ENCODE measurements at regions not wholly inside any gene's neighbourhood (a gene's known extent, or its start where the extent isn't known, plus 50 kb on each side); places are given as distances from the start of the nearest gene placed in this dataset.
"Not testable (repeated sequence)": the region's sequence is repeated elsewhere in the genome, so short reads cannot be mapped to it uniquely, and the experiment has no call there.

DNA sequence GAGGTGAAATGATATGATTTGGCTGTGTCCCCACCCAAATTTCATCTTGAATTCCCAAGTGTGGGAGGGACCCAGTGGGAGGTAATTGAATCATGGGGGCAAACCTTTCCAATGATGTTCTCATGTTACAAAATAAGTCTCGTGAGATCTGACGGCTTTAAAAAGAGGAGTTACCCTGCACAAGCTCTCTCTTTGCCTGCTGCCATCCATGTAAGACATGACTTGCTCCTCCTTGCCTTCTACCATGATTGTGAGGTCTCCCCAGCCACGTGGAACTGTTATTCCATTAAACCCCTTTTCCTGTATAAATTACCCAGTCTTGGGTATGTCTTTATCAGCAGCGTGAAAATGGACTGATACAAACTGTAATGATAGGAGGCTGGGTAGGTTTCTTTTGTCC is 145.1 kb downstream of the AKR1D1 start:
- intact Hi-C loops (cut with micrococcal nuclease); H3K4me2 ChIP-seq (ENCODE audit: low read length); H4K20me1 ChIP-seq (ENCODE audit: insufficient read depth); H3K4me3 ChIP-seq (replicated peaks in 1 of 2; ENCODE audit: low read depth in 1 of 2, low read length in 2 of 2); H3K4me1 ChIP-seq (ENCODE audit: control insufficient read depth in 1 of 2, insufficient read depth in 2 of 2, low read length in 2 of 2); H3K9ac ChIP-seq (ENCODE audit: low read length); H3K9me3 ChIP-seq (ENCODE audit: control insufficient read depth in 1 of 2, insufficient read depth in 1 of 2, low read depth in 1 of 2, low read length in 2 of 2); RAD21 ChIA-PET (ENCODE audit: low non-redundant PET in 1 of 2, low total read pairs in 2 of 2, uncharacterized antibody in 2 of 2, unreplicated experiment in 2 of 2); H3K9me2 ChIP-seq (ENCODE audit: insufficient read depth); H3K36me3 ChIP-seq (ENCODE audit: control insufficient read depth in 1 of 2, insufficient read depth in 2 of 2, low read length in 2 of 2); H3K27me3 ChIP-seq (ENCODE audit: insufficient read depth, low read length); CTCF ChIA-PET; H3K27ac ChIP-seq (ENCODE audit: low read depth, low read length); H3K79me2 ChIP-seq (ENCODE audit: insufficient read depth, low read length); H2AFZ ChIP-seq (ENCODE audit: low read depth, low read length, poor library complexity, severe bottlenecking); ATAC-seq; POLR2A ChIA-PET; DNase-seq (ENCODE audit: low read depth, low spot score); BruUV-seq (replicated peaks): not testable (repeated sequence)

DNA sequence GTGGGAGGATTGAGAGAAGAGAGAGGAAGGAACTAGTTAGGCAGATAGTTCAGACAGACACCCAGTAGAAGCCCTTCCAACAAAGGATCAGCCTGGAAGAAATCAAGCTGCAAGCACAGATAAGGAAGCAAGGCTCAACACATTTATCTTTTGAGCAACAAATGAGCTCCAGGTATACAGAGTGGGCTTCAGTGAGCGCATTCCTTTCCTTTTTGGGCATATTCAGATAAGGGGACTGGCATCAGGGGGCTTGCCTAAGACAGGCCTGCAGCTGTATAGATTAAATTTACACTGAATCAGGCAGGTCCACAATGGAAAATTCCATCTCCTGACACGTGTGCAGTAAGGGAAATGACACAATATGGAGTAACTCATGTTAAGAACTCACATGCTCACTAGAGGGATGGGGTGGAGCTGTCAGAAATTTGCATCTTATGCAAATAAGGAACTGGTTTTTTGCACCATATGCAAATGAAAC is 147.2 kb downstream of the AKR1D1 start:
- no TSS peak for BruUV-seq (replicated peaks)
- H3K79me2 ChIP-seq (ENCODE audit: insufficient read depth, low read length) = no peaks in the 10 kb centered on the region
- TF ChIP-seq POLR2AphosphoS5 (IDR thresholded peaks at IDR 0.05; ENCODE audit: low read depth, low read length) (no peak), ZBTB33 (IDR thresholded peaks at IDR 0.05; ENCODE audit: extremely low read depth, insufficient replicate concordance, low read length) (no peak), EGR1 (IDR thresholded peaks at IDR 0.05; ENCODE audit: low read depth) (no peak), ZFX (IDR thresholded peaks at IDR 0.05) (no peak), YY1 (IDR thresholded peaks at IDR 0.05; ENCODE audit: extremely low read depth, insufficient replicate concordance, low read depth, low read length) (no peak), MAX (IDR thresholded peaks at IDR 0.05) (no peak), TCF7L2 (IDR thresholded peaks at IDR 0.05; ENCODE audit: borderline replicate concordance, extremely low read depth, insufficient read depth, insufficient read length) (no peak), RAD21 (IDR thresholded peaks at IDR 0.05; ENCODE audit: low read depth) (no peak), CEBPB (IDR thresholded peaks at IDR 0.05; ENCODE audit: low read depth) (no peak), EZH2phosphoT487 (IDR thresholded peaks at IDR 0.05; ENCODE audit: borderline replicate concordance) (no peak), SP1 (IDR thresholded peaks at IDR 0.05; ENCODE audit: low read depth) (no peak)
- POLR2A ChIA-PET = no interaction called here
- H3K9me3 ChIP-seq (ENCODE audit: control insufficient read depth in 1 of 2, insufficient read depth in 1 of 2, low read depth in 1 of 2, low read length in 2 of 2) = no peaks in the 10 kb centered on the region
- H3K4me1 ChIP-seq (ENCODE audit: control insufficient read depth in 1 of 2, insufficient read depth in 2 of 2, low read length in 2 of 2) = no peaks in the 10 kb centered on the region
- ATAC-seq = no peak
- no peaks in the 10 kb centered on the region for H3K27me3 ChIP-seq (ENCODE audit: insufficient read depth, low read length)
- H3K36me3 ChIP-seq (ENCODE audit: control insufficient read depth in 1 of 2, insufficient read depth in 2 of 2, low read length in 2 of 2) = no peaks in the 10 kb centered on the region
- no peak overlapping the region for H3K27ac ChIP-seq (ENCODE audit: low read depth, low read length)
- no peak for DNase-seq (ENCODE audit: low read depth, low spot score)
- CTCF ChIA-PET = no interaction called here
- no peak overlapping the region for H3K4me2 ChIP-seq (ENCODE audit: low read length)
- intact Hi-C loops (cut with micrococcal nuclease) = no loop called here
- H2AFZ ChIP-seq (ENCODE audit: low read depth, low read length, poor library complexity, severe bottlenecking) = no peak overlapping the region
- no peak overlapping the region for H3K9ac ChIP-seq (ENCODE audit: low read length)
- RAD21 ChIA-PET (ENCODE audit: low non-redundant PET in 1 of 2, low total read pairs in 2 of 2, uncharacterized antibody in 2 of 2, unreplicated experiment in 2 of 2) = no interaction called here
- no peak overlapping the region for H3K4me3 ChIP-seq (replicated peaks in 1 of 2; ENCODE audit: low read depth in 1 of 2, low read length in 2 of 2)
- H4K20me1 ChIP-seq (ENCODE audit: insufficient read depth) = no peaks in the 10 kb centered on the region
- H3K9me2 ChIP-seq (ENCODE audit: insufficient read depth) = no peaks in the 10 kb centered on the region

Measured in HCT116 (cell line).